HCEC 1CT (cell line): ENCODE measurements at regions not wholly inside any gene's neighbourhood (a gene's known extent, or its start where the extent isn't known, plus 50 kb on each side); places are given as distances from the start of the nearest gene placed in this dataset.
"Not testable (repeated sequence)": the region's sequence is repeated elsewhere in the genome, so short reads cannot be mapped to it uniquely, and the experiment has no call there.

Source experiments
- DNase-seq: peaks from one replicate; pipeline ENCODE4 v3.0.0-alpha.2; 2017

DNA sequence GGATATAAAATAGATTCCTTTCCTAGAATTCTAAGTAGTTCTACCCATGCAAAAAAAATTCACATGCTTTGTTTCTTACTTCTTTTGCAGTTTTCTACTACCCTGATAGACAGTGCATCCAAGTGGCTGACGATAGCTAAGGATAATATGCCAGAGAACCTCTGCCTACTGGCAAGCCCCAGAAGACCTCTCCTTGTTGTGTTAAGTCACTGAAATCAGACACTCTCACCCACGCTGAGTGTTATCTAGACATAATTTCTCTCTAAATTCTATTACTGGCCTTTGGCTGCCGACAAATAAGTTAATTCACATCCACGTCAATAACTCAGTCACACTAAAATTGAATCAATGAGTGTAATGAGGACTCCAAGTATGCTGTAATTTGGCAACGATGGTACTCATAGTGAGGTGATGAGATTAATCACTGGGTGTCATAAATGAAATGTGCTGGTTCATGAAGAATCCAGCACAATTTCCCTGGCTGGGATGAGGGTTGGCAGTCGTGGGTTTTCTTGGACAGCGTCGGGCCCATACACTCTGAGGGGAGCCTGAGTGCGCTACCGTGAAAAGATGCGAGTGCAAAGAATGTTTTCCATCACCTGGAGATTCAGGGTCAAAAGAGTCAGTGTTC is 354.8 kb upstream of the TMEM132C start:
- DNase-seq, result no peak

DNA sequence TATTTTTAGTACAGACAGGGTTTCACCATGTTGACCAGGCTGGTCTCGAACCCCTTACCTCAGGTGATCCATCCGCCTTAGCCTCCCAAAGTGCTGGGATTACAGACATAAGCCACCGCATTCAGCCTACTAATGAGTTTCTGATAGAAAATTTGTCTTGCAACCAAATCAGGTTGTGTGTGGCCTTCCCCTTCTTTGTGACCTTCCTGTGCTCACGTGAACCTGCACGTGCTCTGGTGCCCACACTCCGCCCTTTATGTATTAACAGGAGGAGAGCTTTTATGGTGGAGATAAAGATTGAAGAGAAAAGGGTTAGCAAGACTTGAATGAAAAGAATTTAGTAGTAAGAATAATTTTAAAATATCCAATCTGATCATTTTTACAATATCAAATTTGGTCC is 343.5 kb upstream of the TMEM132C start:
- no peak for DNase-seq

DNA sequence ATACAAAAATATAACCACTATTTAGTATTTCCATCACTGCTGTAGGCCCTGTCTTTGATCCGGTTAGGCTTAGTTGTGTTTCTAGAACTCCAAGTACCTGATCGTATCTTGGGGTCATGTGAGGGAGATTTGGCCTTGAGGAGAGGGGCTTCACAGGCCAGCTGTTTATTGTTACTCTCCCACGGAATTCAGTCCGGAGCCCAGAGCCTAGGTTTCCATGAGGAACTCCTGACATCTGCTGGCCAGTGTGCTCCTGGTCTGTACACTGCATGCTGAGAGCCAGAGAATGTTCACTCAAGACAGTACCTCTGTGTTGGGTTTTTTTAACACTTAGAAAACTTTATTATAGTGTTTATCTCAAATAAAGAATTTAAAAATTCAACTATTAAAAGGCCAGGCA is 341.0 kb upstream of the TMEM132C start:
- no peak for DNase-seq

DNA sequence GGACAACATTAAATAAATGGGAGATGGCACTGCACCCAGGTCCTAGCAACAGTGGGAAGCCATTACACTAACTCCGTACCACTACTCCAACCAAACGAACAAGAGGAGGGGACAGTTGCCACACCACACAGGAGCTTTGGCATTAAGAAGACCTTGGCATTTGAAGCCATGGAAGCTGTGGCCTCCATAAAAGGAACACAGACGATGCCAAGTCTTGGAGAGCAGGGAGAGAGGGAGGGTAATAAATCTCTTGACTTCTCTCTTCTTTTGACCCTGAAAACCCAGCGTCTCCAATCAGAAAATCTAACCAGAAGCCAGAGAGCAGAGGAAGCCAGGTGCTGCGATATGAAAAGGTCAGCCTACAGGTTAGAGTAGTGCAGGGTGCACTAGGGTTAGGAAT is 338.8 kb upstream of the TMEM132C start:
- DNase-seq, result no peak

DNA sequence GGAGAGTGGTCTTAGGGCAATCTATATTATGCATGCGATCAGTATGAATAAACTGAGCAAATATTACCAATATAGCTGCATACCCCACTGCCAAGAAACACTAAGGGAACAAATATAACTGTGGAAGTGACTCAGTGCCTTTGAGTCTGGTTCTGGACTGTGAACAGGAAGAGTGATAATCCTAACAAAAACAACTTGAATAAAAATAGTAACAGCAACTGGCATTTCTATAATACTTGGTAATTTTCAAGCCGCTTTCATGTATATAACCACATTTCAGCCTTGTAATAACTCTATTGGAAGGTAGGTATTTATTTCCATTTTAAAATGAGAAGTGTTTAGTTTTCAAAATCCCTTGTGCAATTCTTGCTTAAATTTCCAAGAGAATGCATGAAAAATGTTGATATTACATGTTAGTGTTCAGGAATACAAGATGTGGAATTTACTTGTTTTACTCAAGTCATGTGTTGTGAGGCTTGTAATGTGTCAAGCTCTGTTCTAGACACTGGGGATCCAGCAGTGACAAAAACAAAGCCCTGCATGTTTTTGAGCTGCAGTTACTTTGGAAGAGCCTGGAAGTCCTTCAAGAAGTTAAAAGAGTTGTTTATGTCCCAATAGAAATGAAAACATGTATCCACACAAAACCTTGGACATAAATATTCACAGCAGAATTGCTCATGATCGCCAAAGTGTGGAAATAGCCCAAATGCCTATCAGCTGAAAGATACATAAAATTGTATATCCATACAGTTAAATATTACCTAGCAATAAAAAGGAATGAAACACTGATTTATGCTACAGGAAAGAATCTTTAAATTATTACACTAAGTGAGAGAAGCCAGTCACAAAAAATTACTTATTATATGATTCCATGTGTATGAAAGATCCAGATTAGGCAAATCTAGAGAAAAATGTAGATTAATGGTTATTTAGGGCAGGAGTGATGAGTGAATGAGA is 338.1 kb upstream of the TMEM132C start:
- no peak for DNase-seq

DNA sequence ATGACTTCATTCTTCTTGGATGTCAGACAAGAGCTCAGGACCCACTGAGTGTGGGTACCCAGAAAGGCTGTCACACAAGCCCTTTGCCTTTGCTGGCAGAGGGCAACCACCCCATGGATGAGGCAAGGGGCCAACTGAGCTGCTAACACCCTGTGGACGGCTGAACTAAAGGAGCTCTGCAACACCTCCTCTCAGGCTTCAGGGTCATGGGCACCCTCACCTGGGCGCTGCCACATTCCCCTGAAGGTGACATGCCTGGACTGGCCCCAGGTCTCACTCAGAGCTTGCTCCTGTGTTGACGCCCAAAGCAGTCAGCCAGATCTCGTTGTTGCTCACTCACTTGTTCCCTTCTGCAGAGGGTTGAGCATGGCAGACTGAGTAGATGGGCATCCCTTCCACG is 336.8 kb upstream of the TMEM132C start:
- DNase-seq, result no peak

DNA sequence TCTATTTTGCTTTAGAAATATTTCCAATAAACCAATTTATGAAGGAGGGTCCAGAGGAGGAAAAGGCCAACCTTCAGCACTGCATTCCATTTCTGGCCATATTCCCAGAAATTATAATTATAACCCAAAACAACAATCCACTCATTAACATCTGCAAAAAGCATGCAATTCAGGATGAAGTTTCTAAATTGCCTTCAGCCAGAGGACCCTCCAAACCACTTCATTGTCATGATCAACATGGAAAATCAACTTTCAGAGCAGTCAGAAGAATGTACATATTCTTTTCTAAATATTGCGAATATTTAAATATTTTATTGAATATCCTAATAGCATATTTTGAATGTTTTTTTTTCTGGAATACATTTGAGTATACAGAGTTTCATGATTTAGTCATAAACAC is 332.6 kb upstream of the TMEM132C start:
- DNase-seq, result no peak

DNA sequence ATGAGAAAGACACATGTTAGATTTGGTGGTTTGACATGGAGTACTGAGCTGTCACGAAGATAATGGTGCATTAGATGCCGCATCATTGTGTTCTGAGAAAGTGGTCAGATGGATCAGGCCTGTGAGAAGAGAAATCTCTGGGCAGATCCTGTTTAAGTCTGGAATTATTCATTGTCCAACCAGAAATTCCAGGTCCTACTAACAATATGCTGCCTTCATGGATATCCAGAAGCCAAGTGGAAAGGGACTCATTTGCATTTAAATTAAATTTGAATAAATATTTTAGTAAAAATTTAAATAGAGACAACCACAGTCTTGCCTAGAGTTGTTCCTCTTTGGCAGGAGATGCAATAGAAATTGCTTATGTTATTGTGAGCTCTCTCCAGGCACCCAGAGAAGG is 330.5 kb upstream of the TMEM132C start:
- no peak for DNase-seq

DNA sequence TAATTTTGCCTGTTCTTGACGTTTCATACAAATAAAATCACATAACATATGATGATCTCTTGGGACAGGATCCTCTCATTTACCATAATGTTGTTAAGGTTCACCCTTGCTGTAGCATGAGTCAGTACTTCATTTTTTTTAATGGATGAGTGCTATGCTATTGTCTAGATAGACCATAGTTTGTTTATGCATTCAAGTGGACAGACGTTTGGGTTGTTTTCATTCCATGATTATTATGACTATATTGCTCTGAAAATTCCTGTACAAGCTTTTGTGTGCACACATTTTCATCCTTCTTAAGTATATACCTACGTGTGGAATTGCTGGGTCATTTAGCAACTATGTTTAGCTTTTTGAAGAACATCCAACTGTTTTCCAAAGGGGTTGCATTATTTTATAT is 325.6 kb upstream of the TMEM132C start:
- DNase-seq, result no peak

DNA sequence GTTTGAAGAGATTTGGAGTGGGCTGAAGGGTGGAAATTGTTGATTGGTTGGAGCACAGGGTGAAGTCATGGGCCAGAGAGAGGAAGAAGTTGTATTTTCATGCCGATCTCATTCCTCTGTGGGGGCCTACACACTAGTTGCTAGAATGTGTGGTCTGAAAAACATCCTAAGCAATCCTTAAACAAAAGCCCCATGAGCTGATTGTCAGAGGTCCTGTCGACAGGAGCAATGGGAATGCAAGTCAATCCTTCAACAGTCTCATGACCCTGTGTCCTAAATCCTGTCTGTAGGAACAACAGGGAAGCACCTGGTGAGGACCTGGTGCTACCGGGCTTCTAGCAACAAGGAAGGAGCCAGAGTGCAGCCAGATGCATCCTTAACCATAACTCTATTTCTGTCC is 324.0 kb upstream of the TMEM132C start:
- DNase-seq, result no peak

DNA sequence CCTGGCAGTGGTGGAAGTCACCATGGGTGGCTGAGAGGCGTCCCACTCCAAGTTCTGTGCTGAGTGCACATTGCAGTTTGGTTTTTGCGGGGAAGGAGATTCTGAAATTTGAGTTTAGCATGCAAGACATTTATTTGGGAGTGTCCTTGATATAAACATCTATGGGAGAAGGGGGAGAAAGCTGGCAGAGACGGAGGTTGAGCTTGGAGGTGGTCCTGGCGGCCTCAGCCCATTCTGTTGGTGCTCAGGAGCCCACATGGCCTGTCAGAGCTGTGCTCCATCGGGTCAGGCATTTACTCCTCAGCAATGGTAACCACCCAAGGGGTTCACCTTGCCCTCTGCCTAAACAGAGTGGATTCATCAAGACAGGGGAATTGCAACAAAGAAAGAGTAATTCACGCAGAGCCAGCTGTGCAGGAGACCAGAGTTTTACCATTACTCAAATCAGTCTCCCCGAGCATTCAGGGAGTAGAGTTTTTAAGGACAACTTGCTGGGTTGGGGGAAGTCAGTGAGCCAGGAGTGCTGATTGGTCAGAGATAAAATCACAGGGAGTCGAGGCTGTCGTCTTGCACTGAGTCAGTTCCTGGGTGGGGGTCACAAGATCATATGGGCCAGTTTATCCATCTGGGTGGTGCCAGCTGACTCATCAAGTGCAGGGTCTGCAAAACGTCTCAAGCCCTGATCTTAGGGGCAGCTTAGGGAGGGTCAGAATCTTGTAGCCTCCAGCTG is 323.3 kb upstream of the TMEM132C start:
- no peak for DNase-seq

DNA sequence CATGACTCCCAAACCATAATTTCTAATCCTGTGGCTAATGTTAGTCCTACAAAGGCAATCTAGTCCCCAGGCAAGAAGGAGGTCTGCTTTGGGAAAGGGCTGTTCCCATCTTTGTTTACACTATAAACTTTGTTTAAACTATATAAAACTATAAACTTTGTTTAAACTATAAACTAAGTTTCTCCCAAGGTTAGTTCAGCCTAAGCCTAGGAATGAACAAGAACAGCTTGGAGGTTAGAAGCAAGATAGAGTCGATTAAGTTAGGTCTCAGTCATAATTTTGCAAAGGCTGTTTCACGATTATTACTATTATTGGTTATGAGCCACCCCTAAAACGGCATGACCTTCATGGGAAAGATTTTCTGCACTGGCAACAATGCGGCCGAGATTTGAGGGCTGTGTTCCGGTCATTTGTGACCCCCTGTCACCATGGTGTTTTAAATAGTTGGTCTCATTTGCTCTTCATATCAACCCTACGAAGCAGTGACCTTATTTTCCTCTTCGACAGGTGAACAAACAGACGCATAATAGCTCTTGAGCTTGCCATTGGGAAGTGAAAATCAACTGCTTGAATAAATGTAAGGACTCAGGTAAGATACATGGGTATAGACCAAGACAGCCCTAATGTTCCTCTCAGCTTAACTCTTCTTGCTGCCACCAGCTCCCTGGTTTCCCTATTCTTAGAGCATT is 322.6 kb upstream of the TMEM132C start:
- DNase-seq, result no peak

DNA sequence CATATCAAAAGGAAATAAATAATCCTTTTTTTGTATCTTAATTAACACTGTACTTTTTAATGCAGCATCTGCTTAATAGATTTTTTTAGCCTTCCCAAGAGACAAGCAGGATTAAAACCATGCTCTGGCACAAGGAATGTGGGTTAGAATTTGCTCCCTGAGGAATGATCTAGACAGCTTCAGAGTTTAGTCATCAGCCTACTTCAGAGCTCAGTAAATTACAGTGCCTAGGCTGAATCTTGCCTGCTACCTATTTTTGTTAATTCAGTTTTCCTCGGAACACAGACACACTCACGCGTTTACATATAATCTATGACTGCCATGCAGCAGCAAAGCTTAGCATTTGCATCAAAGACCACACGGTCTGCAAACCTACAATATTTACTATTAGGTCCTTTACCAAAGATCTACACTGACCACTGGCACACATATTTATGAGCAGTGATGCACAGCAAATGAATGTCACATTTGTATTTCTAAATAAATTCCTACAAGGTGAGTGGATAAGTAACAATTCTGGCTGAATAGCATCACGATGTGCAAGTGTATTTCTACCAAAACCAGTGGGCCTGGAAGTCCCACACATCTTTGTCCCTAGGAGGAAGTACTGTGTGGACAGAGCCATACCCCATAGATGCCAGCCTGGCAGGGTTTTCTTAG is 309.8 kb upstream of the TMEM132C start:
- DNase-seq, result no peak

DNA sequence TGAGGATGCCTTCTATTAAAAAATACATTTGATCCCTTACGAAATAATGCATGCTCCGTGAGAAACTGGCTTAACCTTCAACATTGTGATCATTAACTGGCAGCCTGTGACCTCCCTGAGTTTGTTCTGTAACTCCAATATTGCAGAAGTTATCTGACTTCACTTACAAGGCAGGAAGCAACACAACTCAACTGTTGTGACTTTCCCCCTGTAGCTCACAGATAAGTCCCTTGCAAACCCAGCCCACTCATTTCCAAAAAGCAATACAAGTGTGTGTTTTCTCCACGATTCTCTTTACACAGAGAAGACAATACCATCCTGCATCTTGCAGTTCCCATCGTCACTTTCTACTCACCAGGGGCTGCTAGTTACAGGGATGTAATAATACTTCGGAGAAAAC is 304.7 kb upstream of the TMEM132C start:
- DNase-seq, result no peak

DNA sequence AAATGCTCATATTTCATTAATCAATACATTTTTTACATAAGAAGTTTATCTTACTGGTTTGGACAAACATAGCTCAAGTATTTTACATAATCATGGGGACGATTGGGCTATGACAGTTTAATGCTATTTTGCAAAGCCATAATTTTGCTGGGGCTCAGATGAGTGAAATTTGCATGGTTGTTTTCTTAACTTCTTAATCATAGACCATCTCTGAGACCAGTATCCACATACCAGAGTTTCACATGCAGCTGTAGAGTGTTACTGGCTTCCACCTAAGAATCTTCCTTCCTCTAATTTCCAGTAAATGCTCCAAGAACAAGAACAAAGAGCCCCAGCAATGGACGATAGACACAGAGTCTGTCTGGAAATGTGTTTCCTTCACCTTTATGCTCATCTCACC is 303.0 kb upstream of the TMEM132C start:
- no peak for DNase-seq

DNA sequence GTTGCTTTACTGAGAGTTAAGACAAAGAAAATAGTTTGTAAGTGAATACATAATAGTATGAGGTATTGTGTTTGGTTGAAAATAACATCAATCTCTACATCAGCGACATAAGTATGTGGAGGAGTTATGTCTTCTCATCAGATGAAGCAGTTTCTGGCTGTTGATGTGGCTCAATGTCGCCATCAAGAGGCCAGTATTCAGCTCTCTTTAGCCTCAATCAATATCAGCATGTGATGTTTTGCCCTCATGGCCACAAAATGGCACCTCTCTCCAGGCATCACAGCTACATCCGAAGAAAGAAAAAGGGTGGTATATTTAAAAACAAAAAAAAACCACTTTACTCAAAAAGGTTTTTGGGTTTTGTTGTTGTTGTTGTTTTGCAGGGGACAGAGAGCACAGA is 302.3 kb upstream of the TMEM132C start:
- DNase-seq, result no peak

DNA sequence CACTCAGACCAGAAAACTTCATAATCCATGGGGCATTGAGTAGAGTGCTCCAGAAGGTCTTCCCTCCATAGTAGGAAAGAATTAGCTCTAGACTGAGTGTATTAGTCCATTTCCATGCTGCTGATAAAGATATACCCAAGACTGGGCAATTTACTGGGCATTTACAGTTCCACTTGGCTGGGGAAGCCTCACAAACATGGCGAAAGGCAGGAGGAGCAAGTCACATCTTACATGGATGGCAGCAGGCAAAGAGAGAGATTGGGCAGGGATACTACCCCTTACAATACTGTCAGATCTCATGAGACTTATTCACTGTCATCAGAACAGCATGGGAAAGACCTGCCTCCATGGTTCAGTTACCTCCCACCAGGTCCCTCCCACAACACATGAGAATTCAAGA is 300.6 kb upstream of the TMEM132C start:
- no peak for DNase-seq

DNA sequence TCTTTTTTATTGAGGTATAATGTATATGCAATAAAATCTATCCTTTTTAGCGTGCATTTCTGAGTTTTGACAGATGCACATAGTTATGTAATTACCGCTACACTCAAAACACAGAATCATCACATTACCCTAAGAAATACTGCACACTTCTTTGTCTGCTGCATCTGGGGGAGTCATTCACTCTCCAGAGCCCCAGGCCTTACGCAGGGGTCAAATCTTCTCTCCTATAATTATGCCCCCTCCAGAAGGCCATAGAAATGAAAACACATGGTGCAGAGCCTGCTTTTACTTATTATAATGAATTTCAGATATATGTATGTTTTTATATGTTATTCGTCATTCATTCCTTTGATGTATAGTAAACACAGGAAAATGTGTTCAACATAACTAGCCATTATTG is 296.5 kb upstream of the TMEM132C start:
- DNase-seq, result no peak

DNA sequence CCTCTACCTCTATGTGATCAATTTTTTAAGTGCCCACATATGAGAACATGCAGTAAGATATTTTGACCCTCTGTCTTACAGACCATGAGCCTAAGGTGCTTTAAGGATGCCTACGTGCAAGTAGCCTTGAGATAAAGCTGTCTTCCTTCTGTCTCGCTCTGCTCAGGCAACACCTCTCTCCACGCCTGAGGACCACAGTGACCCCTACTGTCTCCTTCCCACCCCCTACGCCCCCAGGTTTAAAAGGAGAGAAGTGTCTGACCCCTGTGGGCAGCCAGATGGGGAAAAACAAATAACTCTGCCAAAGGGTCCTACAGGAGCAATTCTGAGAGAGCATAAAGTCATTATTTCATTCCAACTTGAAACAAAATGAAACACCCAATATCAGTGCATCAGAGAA is 286.4 kb upstream of the TMEM132C start:
- DNase-seq, result no peak

DNA sequence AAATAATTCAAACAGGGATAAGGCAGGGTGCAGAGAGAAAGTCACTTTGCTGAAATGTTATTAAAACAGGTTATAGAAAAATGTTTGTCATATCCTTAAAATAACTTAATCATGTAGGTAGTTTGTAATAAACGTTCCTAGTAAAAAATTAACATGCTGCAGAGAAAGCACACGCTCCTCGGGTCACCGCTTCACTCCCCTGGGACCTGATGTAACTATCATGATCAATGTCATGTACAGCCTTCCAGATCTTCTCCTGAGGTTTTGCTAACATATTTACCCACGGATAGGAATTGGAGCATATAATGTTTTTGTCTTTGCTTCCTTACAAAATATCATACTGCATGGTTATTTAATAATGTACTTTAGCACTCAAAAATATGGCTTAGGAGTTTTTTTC is 285.1 kb upstream of the TMEM132C start:
- DNase-seq, result no peak

DNA sequence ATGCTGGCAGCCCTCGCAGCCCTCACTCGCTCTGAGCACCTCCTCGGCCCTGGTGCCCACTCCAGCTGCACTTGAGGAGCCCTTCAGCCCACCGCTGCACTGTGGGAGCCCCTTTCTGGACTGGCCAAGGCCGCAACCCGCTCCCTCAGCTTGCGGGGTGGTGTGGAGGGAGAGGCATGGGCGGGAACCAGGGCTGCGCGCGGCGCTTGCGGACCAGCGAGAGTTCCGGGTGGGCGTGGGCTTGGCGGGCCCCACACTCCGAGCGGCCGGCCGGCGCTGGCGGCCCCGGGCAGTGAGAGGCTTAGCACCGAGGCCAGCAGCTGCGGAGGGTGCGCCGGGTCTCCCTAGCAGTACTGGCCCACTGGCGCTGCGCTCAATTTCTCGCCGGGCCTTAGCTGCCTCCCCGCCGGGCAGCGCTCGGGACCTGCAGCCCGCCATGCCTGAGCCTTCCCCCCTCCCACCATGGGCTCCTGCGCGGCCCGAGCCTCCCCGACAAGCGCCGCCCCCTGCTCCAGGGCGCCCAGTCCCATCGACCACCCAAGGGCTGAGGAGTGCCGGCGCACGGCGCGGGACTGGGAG is 283.7 kb upstream of the TMEM132C start:
- not testable (repeated sequence) for DNase-seq

DNA sequence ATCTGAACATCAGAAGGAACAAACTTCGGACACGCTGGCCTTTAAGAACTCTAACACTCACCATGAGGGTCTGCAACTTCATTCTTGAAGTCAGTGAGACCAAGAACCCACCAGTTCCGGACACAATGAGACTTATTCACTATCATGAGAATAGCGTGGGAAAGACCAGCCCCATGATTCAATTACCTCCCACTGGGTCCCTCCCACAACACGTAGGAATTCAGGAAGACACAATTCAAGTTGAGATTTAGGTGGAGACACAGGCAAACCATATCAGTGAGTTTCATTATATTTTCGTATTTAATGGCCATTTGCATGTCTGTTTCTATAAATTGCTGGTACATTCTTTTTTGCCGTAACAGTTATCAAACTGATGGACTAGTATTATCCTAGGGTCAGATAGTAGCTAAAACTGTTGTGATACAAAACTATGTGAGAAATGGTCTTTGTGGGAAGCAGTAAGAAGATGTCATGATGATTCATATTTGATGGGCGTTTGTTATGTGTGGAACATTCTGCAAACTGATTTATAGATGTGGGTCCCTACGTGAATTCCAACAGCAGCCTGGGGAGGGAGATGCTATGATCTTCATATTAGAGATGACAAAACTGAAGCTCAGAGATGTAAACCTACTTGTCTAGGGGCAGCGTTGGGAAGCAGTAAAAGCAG is 282.4 kb upstream of the TMEM132C start:
- no peak for DNase-seq
